ENCODE measurements at regions not wholly inside any gene's neighbourhood (a gene's known extent, or its start where the extent isn't known, plus 50 kb on each side); places are given as distances from the start of the nearest gene placed in this dataset.

DNA sequence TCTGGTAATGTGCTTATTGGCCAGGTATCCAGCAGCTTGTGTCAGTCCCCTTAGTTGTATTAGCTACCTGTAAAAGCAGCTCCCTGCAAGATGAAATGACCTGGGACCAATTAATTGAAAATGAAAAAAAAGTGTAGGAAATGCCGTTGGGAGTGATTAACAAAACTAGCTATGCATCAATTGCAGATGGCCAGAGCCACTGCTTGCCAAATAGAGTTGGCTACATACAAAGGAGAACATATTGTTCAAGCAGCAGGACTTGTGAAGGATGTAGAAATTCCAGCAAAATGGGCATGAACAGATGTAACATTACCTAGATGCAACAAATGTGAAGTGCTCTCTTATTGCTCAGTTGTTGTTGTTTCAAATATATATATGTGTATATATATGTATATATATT, 300.5 kb downstream of the PCDH17 start:
- no peak for TF ChIP-seq CTCF (conservative IDR thresholded peaks at IDR 0.05; ENCODE audit: low read depth, low read length)
- no peak for TF ChIP-seq EZH2phosphoT487 (IDR thresholded peaks at IDR 0.05; ENCODE audit: borderline replicate concordance, low read length)
- TF ChIP-seq EZH2 (IDR thresholded peaks at IDR 0.05; ENCODE audit: low read length, unreplicated experiment), result no peak
